SKM-1 treated with dmso at 0.1 percent for 144 hours (cell line): ENCODE measurements at regions not wholly inside any gene's neighbourhood (a gene's known extent, or its start where the extent isn't known, plus 50 kb on each side); places are given as distances from the start of the nearest gene placed in this dataset.
"Not testable (repeated sequence)": the region's sequence is repeated elsewhere in the genome, so short reads cannot be mapped to it uniquely, and the experiment has no call there.

ENCODE experiments used
- DNase-seq: peaks from one replicate; lab custom pipeline; 2025; ENCODE audit not compliant: unreplicated experiment; lab: John Stamatoyannopoulos, UW

GRCh38 chr9:81083854-81084512 lies 605.4 kb downstream of the TLE1 start:
- DNase-seq: no peak

GRCh38 chr9:81083067-81083466 lies 606.3 kb downstream of the TLE1 start:
- DNase-seq: no peak

GRCh38 chr9:81082221-81082620 lies 607.1 kb downstream of the TLE1 start:
- no peak for DNase-seq

- no peak for DNase-seq
Measured at GRCh38 chr9:81080900-81081299, 608.4 kb downstream of the TLE1 start.

GRCh38 chr9:81080185-81080584 lies 609.2 kb downstream of the TLE1 start:
- DNase-seq: no peak

- DNase-seq: no peak
Measured at GRCh38 chr9:81079055-81079454, 610.3 kb downstream of the TLE1 start.

GRCh38 chr9:81078555-81078954 lies 610.8 kb downstream of the TLE1 start:
- DNase-seq: no peak

- no peak for DNase-seq
Measured at GRCh38 chr9:81077572-81077971, 611.8 kb downstream of the TLE1 start.

GRCh38 chr9:81076131-81076530 lies 613.2 kb downstream of the TLE1 start:
- no peak for DNase-seq

- no peak for DNase-seq
Measured at GRCh38 chr9:81074221-81074620, 615.1 kb downstream of the TLE1 start.

GRCh38 chr9:81073821-81074220 lies 615.5 kb downstream of the TLE1 start:
- no peak for DNase-seq

GRCh38 chr9:81072758-81073157 lies 616.6 kb downstream of the TLE1 start:
- no peak for DNase-seq

GRCh38 chr9:81071108-81071507 lies 618.2 kb downstream of the TLE1 start:
- no peak for DNase-seq

- DNase-seq: no peak
Measured at GRCh38 chr9:81070689-81071088, 618.7 kb downstream of the TLE1 start.

- no peak for DNase-seq
Measured at GRCh38 chr9:81069923-81070322, 619.4 kb downstream of the TLE1 start.

- DNase-seq: no peak
Measured at GRCh38 chr9:81069038-81069795, 620.1 kb downstream of the TLE1 start.

- not testable (repeated sequence) for DNase-seq
Measured at GRCh38 chr9:81062995-81063394, 626.4 kb downstream of the TLE1 start.

- no peak for DNase-seq
Measured at GRCh38 chr9:81058782-81059181, 630.6 kb downstream of the TLE1 start.

- DNase-seq: no peak
Measured at GRCh38 chr9:81053298-81054025, 635.9 kb downstream of the TLE1 start.

GRCh38 chr9:81052846-81053245 lies 636.5 kb downstream of the TLE1 start:
- DNase-seq: no peak

- no peak for DNase-seq
Measured at GRCh38 chr9:81047280-81047679, 642.1 kb downstream of the TLE1 start.

GRCh38 chr9:81045658-81046057 lies 643.7 kb downstream of the TLE1 start:
- DNase-seq: no peak
